GM12878 (cell line): ENCODE measurements at regions not wholly inside any gene's neighbourhood (a gene's known extent, or its start where the extent isn't known, plus 50 kb on each side); places are given as distances from the start of the nearest gene placed in this dataset.

Experiments used
- ATAC-seq: fragments of 200-7000 bp; cut with Tn5 transposase; 3 replicates; pipeline ENCODE4 v1.9.1; 2020; ENCODE audit warnings: mild to moderate bottlenecking, moderate library complexity
- BruUV-seq: library from RNA; stranded (reverse); fragments of 400-500 nt; replicated peaks from 2 replicates; lab custom pipeline; 2021; lab: Mats Ljungman, UMichigan
- CTCF ChIA-PET: fragments of 300-600 bp; sonication (Branson Sonifier 250); formaldehyde crosslinking; extraction: SDS; loops from one replicate; lab custom pipeline; 2021; ENCODE audit warnings: inconsistent platforms; lab: Yijun Ruan, JAX
- POLR2A ChIA-PET: fragments of 350-600 bp; formaldehyde crosslinking; extraction: SDS; loops from one replicate; lab custom pipeline; 2021; ENCODE audit warnings: inconsistent platforms; lab: Charles Lee
- RAD21 ChIA-PET: fragments of 300-600 bp; sonication (Branson Sonifier 250); formaldehyde crosslinking; loops from one replicate; lab custom pipeline; 2023; ENCODE audit warnings: antibody characterized with exemption; ENCODE audit not compliant: unreplicated experiment; lab: Charles Lee
- SMC1A ChIA-PET: fragments of 300-600 bp; sonication (Branson Sonifier 250); formaldehyde crosslinking; loops from one replicate; lab custom pipeline; 2023; ENCODE audit not compliant: unreplicated experiment, uncharacterized antibody; lab: Charles Lee
- DNase-seq: peaks from one replicate; pipeline ENCODE4 v3.0.0-alpha.2; 2011; ENCODE audit warnings: low read depth, low spot score
- FAIRE-seq: peaks from 3 replicates; lab custom pipeline; 2011; peaks lifted over from hg19 to GRCh38; lab: Jason Lieb, UNC
- H2AFZ ChIP-seq: 2 replicates; pipeline ENCODE4 v1.6.0; 2011; ENCODE audit warnings: low read depth, low read length, control low read depth; ENCODE audit not compliant: control insufficient read depth
- H3K27ac ChIP-seq: 2 replicates; pipeline ENCODE4 v1.5.1; 2011; ENCODE audit warnings: control low read depth; ENCODE audit not compliant: control insufficient read depth, insufficient read depth
- H3K27me3 ChIP-seq, 2 experiments: replicated peaks in 1 of 2; 2 replicates each; pipeline versions ENCODE4 v1.6.0 to v1.6.1; 2011; ENCODE audit warnings: low read length in 1 of 2; ENCODE audit not compliant: control insufficient read depth in 2 of 2, insufficient read depth in 2 of 2
- H3K36me3 ChIP-seq, 2 experiments: 2 replicates each; pipeline ENCODE4 v1.5.1; 2011; ENCODE audit warnings: low read length in 1 of 2; ENCODE audit not compliant: control insufficient read depth in 2 of 2, insufficient read depth in 2 of 2
- H3K4me1 ChIP-seq: 2 replicates; pipeline ENCODE4 v1.6.1; 2011; ENCODE audit warnings: mild to moderate bottlenecking, low read length, moderate library complexity, mixed read lengths; ENCODE audit not compliant: control insufficient read depth, insufficient read depth
- H3K4me2 ChIP-seq: 2 replicates; pipeline ENCODE4 v1.6.0; 2011; ENCODE audit warnings: control low read depth; ENCODE audit not compliant: control insufficient read depth, insufficient read depth
- H3K4me3 ChIP-seq: fragments of 200-600 bp; sonication (generic); 2 replicates; pipeline ENCODE4 v1.5.1; 2016
- H3K79me2 ChIP-seq: 2 replicates; pipeline ENCODE4 v1.6.0; 2011; ENCODE audit warnings: low read length; ENCODE audit not compliant: control insufficient read depth, insufficient read depth
- H3K9ac ChIP-seq: 2 replicates; pipeline ENCODE4 v1.8.0; 2011; ENCODE audit warnings: low read length, control low read depth, mixed read lengths; ENCODE audit not compliant: control insufficient read depth, insufficient read depth
- H3K9me3 ChIP-seq: replicated peaks from 3 replicates; pipeline ENCODE4 v1.5.1; 2011; ENCODE audit warnings: mild to moderate bottlenecking, low read length; ENCODE audit not compliant: control insufficient read depth, insufficient read depth
- H4K20me1 ChIP-seq: 2 replicates; pipeline ENCODE4 v1.6.0; 2011; ENCODE audit not compliant: control insufficient read depth, insufficient read depth
- BHLHE40 ChIP-seq, 2 experiments: fragments of 450-650 bp in 1 of 2; IDR thresholded peaks; 2 replicates each; pipeline ENCODE4 v1.6.1; 2011 to 2017; ENCODE audit warnings: low read depth in 2 of 2, borderline replicate concordance in 1 of 2, improper control_type of control experiment in 1 of 2, low read length in 1 of 2, mild to moderate bottlenecking in 1 of 2
- MTA2 ChIP-seq: fragments of 450-650 bp; IDR thresholded peaks from 2 replicates; pipeline ENCODE4 v1.6.1; 2016; ENCODE audit warnings: low read depth, mild to moderate bottlenecking, moderate library complexity
- NFYA ChIP-seq: IDR thresholded peaks from 2 replicates; pipeline ENCODE4 v1.6.1; 2011; ENCODE audit warnings: low read depth, mild to moderate bottlenecking, low read length, improper control_type of control experiment, borderline replicate concordance
- NRF1 ChIP-seq: conservative IDR thresholded peaks from 2 replicates; pipeline ENCODE4 v1.6.1; 2011; ENCODE audit warnings: mild to moderate bottlenecking, low read depth, low read length, improper control_type of control experiment
- PRDM15 ChIP-seq: fragments of 450-650 bp; formaldehyde crosslinking; IDR thresholded peaks from 2 replicates; pipeline ENCODE4 v1.4.0; 2020; ENCODE audit warnings: mild to moderate bottlenecking, moderate library complexity
- RAD21 ChIP-seq: IDR thresholded peaks from 2 replicates; pipeline ENCODE4 v1.6.1; 2011; ENCODE audit warnings: mild to moderate bottlenecking, low read depth, low read length, moderate library complexity; ENCODE audit not compliant: insufficient read depth
- SREBF1 ChIP-seq: IDR thresholded peaks from 2 replicates; pipeline ENCODE4 v1.6.1; 2012; ENCODE audit warnings: mild to moderate bottlenecking, low read length
- TCF12 ChIP-seq: IDR thresholded peaks from 2 replicates; pipeline ENCODE4 v1.6.1; 2011; ENCODE audit warnings: low read depth, mild to moderate bottlenecking, low read length
- WGBS: methylation state at CpG from one replicate; pipeline ENCODE4 v1.1.6; 2016; ENCODE audit warnings: low lambda C conversion rate; ENCODE audit not compliant: insufficient replicate concordance, insufficient coverage; ENCODE audit errors: missing lambda C conversion rate; 5-methylcytosine and 5-hydroxymethylcytosine counted together
- in situ Hi-C: fragments of 300-500 bp; cut with MboI; formaldehyde crosslinking; loops from 9 replicates; pipeline ENCODE4 v1.14.3; 2018; ENCODE audit warnings: mixed read lengths
- intact Hi-C: fragments of 100-400 bp; cut with micrococcal nuclease; formaldehyde crosslinking; loops from one replicate; pipeline ENCODE4 v1.14.2; 2022; ENCODE audit not compliant: unreplicated experiment
- TF ChIP-seq, protein P1 (sequence below): fragments of 450-650 bp; formaldehyde crosslinking; IDR thresholded peaks from 2 replicates; pipeline ENCODE4 v1.5.0; 2022; ENCODE audit warnings: mild to moderate bottlenecking, missing genetic modification characterization
- TF ChIP-seq, protein P2 (sequence below): fragments of 450-650 bp; IDR thresholded peaks from 2 replicates; pipeline ENCODE4 v1.6.1; 2018; ENCODE audit warnings: borderline replicate concordance, mild to moderate bottlenecking; ENCODE audit not compliant: partially characterized antibody

GRCh38 chr14:97166497-97166896, 369.3 kb downstream of the VRK1 start:
- Histone ChIP-seq H4K20me1 (no peaks in the 10 kb centered on the region), H3K4me1 (no peaks in the 10 kb centered on the region), H3K9me3 (no peaks in the 10 kb centered on the region), H3K27me3 (no peaks in the 10 kb centered on the region), H3K27ac (no peak overlapping the region), H3K36me3 (no peaks in the 10 kb centered on the region), H2AFZ (no peak overlapping the region), H3K4me2 (no peak overlapping the region), H3K4me3 (no peak overlapping the region), H3K9ac (no peak overlapping the region), H3K79me2 (no peaks in the 10 kb centered on the region)
- FAIRE-seq: no peak
- ChIA-PET POLR2A (no interaction called here), CTCF (no interaction called here), RAD21 (no interaction called here), SMC1A (no interaction called here)
- intact Hi-C loops (no loop called here), in situ Hi-C loops (no loop called here)
- no peak for ATAC-seq
- WGBS: 44% methylated on average over 7 of the region's 7 CpGs
- TF ChIP-seq TCF12: no peak
- TF ChIP-seq, protein P1, sequence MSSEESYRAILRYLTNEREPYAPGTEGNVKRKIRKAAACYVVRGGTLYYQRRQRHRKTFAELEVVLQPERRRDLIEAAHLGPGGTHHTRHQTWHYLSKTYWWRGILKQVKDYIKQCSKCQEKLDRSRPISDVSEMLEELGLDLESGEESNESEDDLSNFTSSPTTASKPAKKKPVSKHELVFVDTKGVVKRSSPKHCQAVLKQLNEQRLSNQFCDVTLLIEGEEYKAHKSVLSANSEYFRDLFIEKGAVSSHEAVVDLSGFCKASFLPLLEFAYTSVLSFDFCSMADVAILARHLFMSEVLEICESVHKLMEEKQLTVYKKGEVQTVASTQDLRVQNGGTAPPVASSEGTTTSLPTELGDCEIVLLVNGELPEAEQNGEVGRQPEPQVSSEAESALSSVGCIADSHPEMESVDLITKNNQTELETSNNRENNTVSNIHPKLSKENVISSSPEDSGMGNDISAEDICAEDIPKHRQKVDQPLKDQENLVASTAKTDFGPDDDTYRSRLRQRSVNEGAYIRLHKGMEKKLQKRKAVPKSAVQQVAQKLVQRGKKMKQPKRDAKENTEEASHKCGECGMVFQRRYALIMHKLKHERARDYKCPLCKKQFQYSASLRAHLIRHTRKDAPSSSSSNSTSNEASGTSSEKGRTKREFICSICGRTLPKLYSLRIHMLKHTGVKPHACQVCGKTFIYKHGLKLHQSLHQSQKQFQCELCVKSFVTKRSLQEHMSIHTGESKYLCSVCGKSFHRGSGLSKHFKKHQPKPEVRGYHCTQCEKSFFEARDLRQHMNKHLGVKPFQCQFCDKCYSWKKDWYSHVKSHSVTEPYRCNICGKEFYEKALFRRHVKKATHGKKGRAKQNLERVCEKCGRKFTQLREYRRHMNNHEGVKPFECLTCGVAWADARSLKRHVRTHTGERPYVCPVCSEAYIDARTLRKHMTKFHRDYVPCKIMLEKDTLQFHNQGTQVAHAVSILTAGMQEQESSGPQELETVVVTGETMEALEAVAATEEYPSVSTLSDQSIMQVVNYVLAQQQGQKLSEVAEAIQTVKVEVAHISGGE (CRISPR knock-in tag): no peak
- no peak for TF ChIP-seq RAD21
- TF ChIP-seq, protein P2, sequence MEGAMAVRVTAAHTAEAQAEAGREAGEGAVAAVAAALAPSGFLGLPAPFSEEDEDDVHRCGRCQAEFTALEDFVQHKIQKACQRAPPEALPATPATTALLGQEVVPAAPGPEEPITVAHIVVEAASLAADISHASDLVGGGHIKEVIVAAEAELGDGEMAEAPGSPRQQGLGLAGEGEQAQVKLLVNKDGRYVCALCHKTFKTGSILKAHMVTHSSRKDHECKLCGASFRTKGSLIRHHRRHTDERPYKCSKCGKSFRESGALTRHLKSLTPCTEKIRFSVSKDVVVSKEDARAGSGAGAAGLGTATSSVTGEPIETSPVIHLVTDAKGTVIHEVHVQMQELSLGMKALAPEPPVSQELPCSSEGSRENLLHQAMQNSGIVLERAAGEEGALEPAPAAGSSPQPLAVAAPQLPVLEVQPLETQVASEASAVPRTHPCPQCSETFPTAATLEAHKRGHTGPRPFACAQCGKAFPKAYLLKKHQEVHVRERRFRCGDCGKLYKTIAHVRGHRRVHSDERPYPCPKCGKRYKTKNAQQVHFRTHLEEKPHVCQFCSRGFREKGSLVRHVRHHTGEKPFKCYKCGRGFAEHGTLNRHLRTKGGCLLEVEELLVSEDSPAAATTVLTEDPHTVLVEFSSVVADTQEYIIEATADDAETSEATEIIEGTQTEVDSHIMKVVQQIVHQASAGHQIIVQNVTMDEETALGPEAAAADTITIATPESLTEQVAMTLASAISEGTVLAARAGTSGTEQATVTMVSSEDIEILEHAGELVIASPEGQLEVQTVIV: no peak
- TF ChIP-seq SREBF1: no peak
- no peak for TF ChIP-seq PRDM15 (CRISPR knock-in tag)
- no peak for TF ChIP-seq NFYA
- TF ChIP-seq NRF1: no peak
- TF ChIP-seq MTA2: no peak
- no peak for TF ChIP-seq BHLHE40 (IDR thresholded peaks at IDR 0.05; ENCODE audit: borderline replicate concordance in 1 of 2, low read depth in 2 of 2, low read length in 1 of 2)
- no peak for DNase-seq
- BruUV-seq: no TSS peak
